GM12874 (cell line): ENCODE measurements at regions not wholly inside any gene's neighbourhood (a gene's known extent, or its start where the extent isn't known, plus 50 kb on each side); places are given as distances from the start of the nearest gene placed in this dataset.

Source experiments
- TF ChIP-seq, protein P1 (sequence below): IDR thresholded peaks from 2 replicates; pipeline ENCODE4 v1.5.1; 2011; ENCODE audit warnings: low read depth, mild to moderate bottlenecking, control low read depth, low read length, moderate library complexity; ENCODE audit not compliant: insufficient read depth

DNA sequence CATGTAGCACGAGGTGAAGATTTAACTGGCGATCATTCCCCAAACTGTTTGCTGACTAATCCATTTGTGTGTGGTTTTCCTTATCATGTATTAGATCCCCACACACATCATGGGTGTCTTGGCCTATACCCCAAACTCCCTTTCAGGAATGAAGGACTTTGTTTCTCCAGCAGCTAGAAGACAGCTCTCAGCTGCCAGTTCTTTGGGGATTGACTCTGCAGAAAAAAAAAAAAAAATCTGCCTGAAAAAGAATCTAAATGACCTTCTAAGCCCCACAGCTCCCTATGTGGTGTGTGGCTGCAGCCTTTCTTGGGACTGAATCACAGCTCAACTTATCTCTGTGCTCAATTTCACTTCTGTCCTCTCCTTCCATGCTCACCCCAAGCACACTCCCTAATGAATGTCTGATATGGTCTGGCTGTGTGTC is 256.3 kb upstream of the DUSP10 start:
- TF ChIP-seq, protein P1, sequence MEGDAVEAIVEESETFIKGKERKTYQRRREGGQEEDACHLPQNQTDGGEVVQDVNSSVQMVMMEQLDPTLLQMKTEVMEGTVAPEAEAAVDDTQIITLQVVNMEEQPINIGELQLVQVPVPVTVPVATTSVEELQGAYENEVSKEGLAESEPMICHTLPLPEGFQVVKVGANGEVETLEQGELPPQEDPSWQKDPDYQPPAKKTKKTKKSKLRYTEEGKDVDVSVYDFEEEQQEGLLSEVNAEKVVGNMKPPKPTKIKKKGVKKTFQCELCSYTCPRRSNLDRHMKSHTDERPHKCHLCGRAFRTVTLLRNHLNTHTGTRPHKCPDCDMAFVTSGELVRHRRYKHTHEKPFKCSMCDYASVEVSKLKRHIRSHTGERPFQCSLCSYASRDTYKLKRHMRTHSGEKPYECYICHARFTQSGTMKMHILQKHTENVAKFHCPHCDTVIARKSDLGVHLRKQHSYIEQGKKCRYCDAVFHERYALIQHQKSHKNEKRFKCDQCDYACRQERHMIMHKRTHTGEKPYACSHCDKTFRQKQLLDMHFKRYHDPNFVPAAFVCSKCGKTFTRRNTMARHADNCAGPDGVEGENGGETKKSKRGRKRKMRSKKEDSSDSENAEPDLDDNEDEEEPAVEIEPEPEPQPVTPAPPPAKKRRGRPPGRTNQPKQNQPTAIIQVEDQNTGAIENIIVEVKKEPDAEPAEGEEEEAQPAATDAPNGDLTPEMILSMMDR: no peak

DNA sequence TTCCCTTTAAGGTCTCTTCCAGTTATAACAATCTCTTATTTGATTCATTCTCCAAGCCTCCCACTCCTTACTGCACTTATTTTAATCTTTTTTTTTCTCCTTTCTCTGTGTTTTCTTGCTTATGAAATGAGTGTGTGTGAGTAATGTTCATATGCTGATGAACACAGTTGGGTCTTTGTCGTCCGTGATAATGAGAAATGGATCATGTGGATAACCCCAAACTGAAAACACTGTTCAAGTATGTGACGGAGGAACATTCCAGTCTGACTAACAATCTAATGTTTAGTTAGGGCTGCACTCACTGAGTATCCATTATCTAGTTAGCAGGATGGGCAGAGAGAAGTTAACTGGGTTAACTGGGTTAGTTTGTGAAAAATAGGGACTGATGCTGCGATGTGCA is 253.1 kb upstream of the DUSP10 start:
- TF ChIP-seq, protein P1: no peak

DNA sequence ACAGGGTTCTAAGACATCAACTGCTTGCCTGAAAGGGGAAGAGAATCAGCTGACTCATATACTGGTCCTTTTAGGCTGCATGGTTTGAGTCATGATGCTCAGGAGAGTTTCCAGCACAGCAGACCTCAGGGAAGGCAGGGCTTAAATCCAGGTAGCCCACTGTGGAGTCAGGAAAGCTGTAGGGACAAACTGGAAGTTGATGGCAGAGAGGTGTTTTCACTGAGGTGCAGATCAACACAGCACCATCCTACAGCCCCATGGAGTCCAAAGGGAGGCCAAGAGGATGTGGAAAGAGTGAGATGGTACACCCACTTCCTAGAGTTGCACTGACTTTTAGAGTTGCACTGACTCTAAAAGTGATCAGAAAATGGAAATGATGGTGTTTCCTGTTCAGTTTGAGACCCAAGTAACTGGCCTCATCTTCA is 252.4 kb upstream of the DUSP10 start:
- TF ChIP-seq, protein P1: no peak

DNA sequence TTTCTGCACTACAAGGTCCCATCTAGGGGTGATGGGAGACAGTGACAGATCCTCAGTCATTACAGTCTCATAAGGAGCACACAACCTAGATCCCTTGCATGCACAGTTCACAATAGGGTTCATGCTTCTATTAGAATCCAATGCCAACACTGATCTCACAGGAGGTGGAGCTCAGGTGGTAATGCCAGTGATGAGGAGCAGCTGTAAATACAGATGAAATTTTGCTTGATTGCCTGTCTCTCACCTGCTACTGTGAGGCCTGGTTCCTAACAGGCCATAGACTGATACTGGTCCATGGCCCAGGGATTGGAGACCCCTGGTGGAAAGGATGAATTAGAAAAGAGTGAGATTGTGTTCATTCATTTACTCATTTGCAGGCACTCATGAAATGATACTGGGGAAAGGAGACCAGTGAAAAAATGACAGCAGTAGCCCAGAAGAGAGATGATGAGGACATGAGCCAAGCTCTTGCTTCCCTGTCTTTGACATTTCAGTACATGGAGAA is 251.6 kb upstream of the DUSP10 start:
- TF ChIP-seq, protein P1: no peak

DNA sequence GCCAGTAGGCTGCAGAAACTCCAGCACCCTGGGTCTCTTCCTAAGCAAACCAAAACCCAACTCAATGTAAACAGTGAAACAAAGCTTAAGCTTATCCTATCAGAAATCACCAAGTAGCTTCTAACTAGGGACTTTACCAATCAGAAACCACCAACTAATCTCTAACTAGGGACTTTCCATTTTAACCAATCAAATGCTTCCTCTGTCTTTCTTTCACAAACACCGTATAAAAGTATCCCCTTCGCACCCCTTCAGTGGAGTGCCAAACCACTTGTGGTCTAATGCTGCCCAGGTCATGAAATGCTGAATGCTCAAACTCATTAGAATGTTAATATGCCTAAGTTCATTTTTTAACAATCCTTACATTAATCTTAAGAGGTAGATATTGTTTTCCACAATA is 250.5 kb upstream of the DUSP10 start:
- TF ChIP-seq, protein P1: no peak

DNA sequence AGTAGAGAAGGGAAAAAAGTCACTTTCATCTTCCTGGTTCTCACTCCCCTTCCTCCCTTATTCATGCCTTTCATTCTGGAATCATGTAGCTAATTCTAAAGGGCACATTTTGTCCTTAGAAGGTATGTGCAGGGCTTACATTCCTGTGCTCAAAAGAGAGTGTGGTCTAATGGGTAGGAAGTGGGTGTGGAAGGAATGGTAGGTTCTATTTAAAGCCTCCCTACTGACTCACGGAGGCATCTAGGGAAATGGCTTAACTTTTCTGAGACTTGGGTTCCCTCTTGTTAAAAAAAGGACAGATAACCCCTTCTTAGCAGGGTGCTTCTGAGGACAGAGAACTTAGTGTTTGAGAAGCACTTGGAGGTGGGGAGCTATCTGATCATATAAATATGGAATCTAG is 249.3 kb upstream of the DUSP10 start:
- TF ChIP-seq, protein P1: no peak

DNA sequence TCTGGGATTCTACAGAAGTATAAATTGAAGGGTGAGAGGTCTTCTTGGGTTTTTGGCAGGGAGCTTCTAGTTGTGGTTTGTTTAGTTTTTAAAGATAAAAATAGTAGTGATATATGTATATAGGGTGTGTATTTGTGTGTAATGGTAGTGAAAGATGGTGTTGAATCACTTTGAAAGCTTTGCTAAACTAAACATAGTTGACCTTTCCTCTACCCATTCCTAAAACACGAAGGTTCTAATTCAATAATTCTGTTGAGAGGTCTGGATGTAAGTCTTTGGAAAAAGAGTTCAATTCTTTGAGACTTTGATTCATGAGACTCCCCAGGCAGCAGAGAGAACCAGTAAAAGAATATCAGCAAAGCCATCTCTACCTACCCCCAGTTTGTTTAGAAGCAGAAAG is 247.9 kb upstream of the DUSP10 start:
- TF ChIP-seq, protein P1: no peak
